B cell (primary cell): ENCODE measurements at regions not wholly inside any gene's neighbourhood (a gene's known extent, or its start where the extent isn't known, plus 50 kb on each side); places are given as distances from the start of the nearest gene placed in this dataset.

Experiments
- ATAC-seq: fragments of 200-7000 bp; cut with Tn5 transposase; one replicate; pipeline ENCODE4 v1.10.0; 2021; ENCODE audit warnings: low read depth, mild to moderate bottlenecking, moderate number of reproducible peaks, moderate library complexity
- CTCF ChIA-PET: fragments of 350-600 bp; sonication (Branson Sonifier 250); formaldehyde crosslinking; loops from one replicate; lab custom pipeline; 2021; ENCODE audit warnings: antibody characterized with exemption, inconsistent platforms; lab: Charles Lee
- POLR2A ChIA-PET: fragments of 350-600 bp; sonication (Branson Sonifier 250); formaldehyde crosslinking; loops from one replicate; lab custom pipeline; 2021; ENCODE audit warnings: antibody characterized with exemption; lab: Charles Lee
- DNase-seq: peaks from one replicate; pipeline ENCODE4 v3.0.0; 2013
- H2AFZ ChIP-seq: 2 replicates; pipeline ENCODE4 v1.6.1; 2012; ENCODE audit warnings: mild to moderate bottlenecking, low read depth, low read length; ENCODE audit not compliant: insufficient read depth, poor library complexity, severe bottlenecking
- H3K27ac ChIP-seq, 2 donors: 1 replicate in 1 of 2; 2 replicates in 1 of 2; pipeline ENCODE4 v1.5.1; 2012 to 2013; ENCODE audit warnings: low read length in 2 of 2, mild to moderate bottlenecking in 2 of 2, moderate library complexity in 1 of 2
- H3K27me3 ChIP-seq, 4 experiments: fragments of 200-600 bp in 1 of 4; sonication (generic) in 1 of 4; replicated peaks in 1 of 4; 1 replicate in 2 of 4; 2 replicates in 2 of 4; pipeline versions ENCODE4 v1.6.1 to v1.7.0; 2013 to 2016; ENCODE audit warnings: low read length in 3 of 4, mild to moderate bottlenecking in 2 of 4, mixed read lengths in 1 of 4, moderate library complexity in 1 of 4; ENCODE audit not compliant: insufficient read depth in 4 of 4, control insufficient read depth in 3 of 4; ENCODE audit errors: control extremely low read depth in 1 of 4
- H3K36me3 ChIP-seq, 2 experiments: replicated peaks in 1 of 2; 1 replicate in 1 of 2; 2 replicates in 1 of 2; pipeline versions ENCODE4 v1.6.1 to v1.7.1; 2013; ENCODE audit warnings: low read length in 1 of 2; ENCODE audit not compliant: insufficient read depth in 2 of 2, control insufficient read depth in 1 of 2; ENCODE audit errors: control extremely low read depth in 1 of 2, extremely low read depth in 1 of 2
- H3K4me1 ChIP-seq, 2 donors: fragments of 200-600 bp in 1 of 2; sonication (generic) in 1 of 2; 1 replicate in 1 of 2; 2 replicates in 1 of 2; pipeline versions ENCODE4 v1.5.1 to v1.6.1; 2013 to 2017; ENCODE audit warnings: low read length in 2 of 2; ENCODE audit not compliant: control insufficient read depth in 2 of 2, insufficient read depth in 2 of 2
- H3K4me2 ChIP-seq: replicated peaks from 2 replicates; pipeline ENCODE3; 2012; ENCODE audit warnings: mild to moderate bottlenecking, low read depth, low read length; ENCODE audit not compliant: poor library complexity, severe bottlenecking
- H3K4me3 ChIP-seq, 5 experiments: fragments of 200-600 bp in 1 of 5; sonication (generic) in 1 of 5; 1 replicate in 3 of 5; 2 replicates in 2 of 5; pipeline versions ENCODE4 v1.5.1 to v1.7.0; 2011 to 2016; ENCODE audit warnings: low read length in 4 of 5, mild to moderate bottlenecking in 4 of 5, low read depth in 2 of 5, control low read depth in 1 of 5, moderate library complexity in 1 of 5; ENCODE audit not compliant: insufficient read depth in 1 of 5; ENCODE audit errors: control extremely low read depth in 1 of 5, extremely low read depth in 1 of 5
- H3K79me2 ChIP-seq: fragments of 200-600 bp; sonication (generic); one replicate; pipeline ENCODE4 v1.6.0; 2016; ENCODE audit warnings: low read length; ENCODE audit not compliant: control insufficient read depth, insufficient read depth
- H3K9ac ChIP-seq: fragments of 200-600 bp; sonication (generic); 2 replicates; pipeline ENCODE4 v1.6.1; 2017; ENCODE audit warnings: mild to moderate bottlenecking, low read length, moderate library complexity
- H3K9me3 ChIP-seq, 3 donors: one replicate each; pipeline versions ENCODE4 v1.6.1 to v1.7.1; 2013; ENCODE audit warnings: low read length in 2 of 3; ENCODE audit not compliant: control insufficient read depth in 2 of 3, insufficient read depth in 1 of 3; ENCODE audit errors: control extremely low read depth in 1 of 3
- H4K20me1 ChIP-seq: 2 replicates; pipeline ENCODE4 v1.6.0; 2012; ENCODE audit warnings: mild to moderate bottlenecking, low read length; ENCODE audit not compliant: insufficient read depth, control insufficient read depth, poor library complexity, severe bottlenecking
- H3K27ac Mint-ChIP-seq: one replicate; pipeline ENCODE4 v1.8.0; 2021; ENCODE audit warnings: mixed read lengths
- H3K27me3 Mint-ChIP-seq: one replicate; pipeline ENCODE4 v1.8.0; 2021; ENCODE audit warnings: mixed read lengths
- H3K4me1 Mint-ChIP-seq: one replicate; pipeline ENCODE4 v1.8.0; 2021; ENCODE audit warnings: mixed read lengths
- H3K4me3 Mint-ChIP-seq: one replicate; pipeline ENCODE4 v1.8.0; 2021; ENCODE audit warnings: mixed read lengths
- H3K9me3 Mint-ChIP-seq: one replicate; pipeline ENCODE4 v1.8.0; 2022; ENCODE audit warnings: mixed read lengths; ENCODE audit not compliant: insufficient read depth
- EZH2 ChIP-seq: IDR thresholded peaks from 2 replicates; pipeline ENCODE4 v1.6.1; 2012; ENCODE audit warnings: borderline replicate concordance, low read depth, mild to moderate bottlenecking, moderate library complexity, low read length; ENCODE audit not compliant: insufficient read depth, poor library complexity, severe bottlenecking
- whole genome bisulfite sequencing: methylation state at CpG from one replicate; pipeline ENCODE4 v1.1.5; 2013; ENCODE audit warnings: missing lambda C conversion rate; ENCODE audit not compliant: insufficient coverage; 5-methylcytosine and 5-hydroxymethylcytosine counted together
- intact Hi-C: fragments of 100-400 bp; cut with micrococcal nuclease; formaldehyde crosslinking; loops from one replicate; pipeline ENCODE4 v1.10.0; 2022
- TF ChIP-seq, protein P1 (sequence below): fragments of 200-600 bp; IDR thresholded peaks from one replicate; pipeline ENCODE4 v1.8.0; 2022; ENCODE audit warnings: antibody characterized with exemption, mild to moderate bottlenecking

DNA sequence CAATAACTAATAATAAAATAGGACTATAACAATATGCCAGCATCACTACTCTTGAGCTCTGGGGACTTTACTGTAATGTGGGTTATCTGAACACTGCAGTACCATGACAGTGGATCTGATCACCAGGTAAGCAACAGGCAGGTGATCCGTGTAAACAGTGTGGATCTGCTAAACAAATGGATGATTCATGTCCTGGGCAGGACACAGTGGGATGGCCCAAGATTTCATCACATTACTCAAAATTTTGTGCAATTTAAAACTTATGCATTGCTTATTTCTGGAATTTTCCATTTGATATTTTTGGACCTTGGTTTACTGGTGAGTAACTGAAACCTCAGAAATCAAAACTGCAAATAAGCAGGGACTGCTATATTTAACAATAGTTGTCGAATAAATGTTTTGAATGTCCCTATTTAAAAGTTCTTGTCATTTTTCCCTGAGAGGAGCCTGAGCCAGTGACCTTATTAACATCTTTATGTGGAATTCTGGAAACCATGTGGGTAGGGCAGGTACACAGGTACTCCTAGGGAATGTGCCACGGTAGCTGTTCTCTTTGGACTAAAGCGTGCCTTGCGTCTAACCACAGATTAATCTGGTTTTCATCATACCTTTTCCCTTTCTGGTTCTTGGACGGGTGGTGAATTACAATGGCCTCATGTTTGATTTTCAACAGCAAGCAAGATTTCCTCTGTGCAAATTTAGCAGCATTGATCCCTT, 214.5 kb upstream of the SASH1 start:
- Mint-ChIP-seq H3K27me3 (peaks cover 8% of the 10 kb centered on the region), H3K4me3 (no peak overlapping the region), H3K9me3 (no peaks in the 10 kb centered on the region), H3K4me1 (no peaks in the 10 kb centered on the region), H3K27ac (no peak overlapping the region)
- 100% methylated on average over 1 of the region's 6 CpGs for WGBS
- Histone ChIP-seq H3K36me3 (no peaks in the 10 kb centered on the region), H3K9me3 (no peaks in the 10 kb centered on the region), H3K4me1 (no peaks in the 10 kb centered on the region), H3K4me3 (no peak overlapping the region), H3K4me2 (no peak overlapping the region), H2AFZ (no peak overlapping the region), H3K9ac (no peak overlapping the region), H3K27ac (no peak overlapping the region), H3K79me2 (no peaks in the 10 kb centered on the region), H4K20me1 (no peaks in the 10 kb centered on the region), H3K27me3 (no peaks in the 10 kb centered on the region)
- intact Hi-C loops: no loop called here
- ATAC-seq (no peak), DNase-seq (no peak)
- ChIA-PET CTCF (no interaction called here), POLR2A (no interaction called here)
- TF ChIP-seq EZH2: no peak
- TF ChIP-seq, protein P1, sequence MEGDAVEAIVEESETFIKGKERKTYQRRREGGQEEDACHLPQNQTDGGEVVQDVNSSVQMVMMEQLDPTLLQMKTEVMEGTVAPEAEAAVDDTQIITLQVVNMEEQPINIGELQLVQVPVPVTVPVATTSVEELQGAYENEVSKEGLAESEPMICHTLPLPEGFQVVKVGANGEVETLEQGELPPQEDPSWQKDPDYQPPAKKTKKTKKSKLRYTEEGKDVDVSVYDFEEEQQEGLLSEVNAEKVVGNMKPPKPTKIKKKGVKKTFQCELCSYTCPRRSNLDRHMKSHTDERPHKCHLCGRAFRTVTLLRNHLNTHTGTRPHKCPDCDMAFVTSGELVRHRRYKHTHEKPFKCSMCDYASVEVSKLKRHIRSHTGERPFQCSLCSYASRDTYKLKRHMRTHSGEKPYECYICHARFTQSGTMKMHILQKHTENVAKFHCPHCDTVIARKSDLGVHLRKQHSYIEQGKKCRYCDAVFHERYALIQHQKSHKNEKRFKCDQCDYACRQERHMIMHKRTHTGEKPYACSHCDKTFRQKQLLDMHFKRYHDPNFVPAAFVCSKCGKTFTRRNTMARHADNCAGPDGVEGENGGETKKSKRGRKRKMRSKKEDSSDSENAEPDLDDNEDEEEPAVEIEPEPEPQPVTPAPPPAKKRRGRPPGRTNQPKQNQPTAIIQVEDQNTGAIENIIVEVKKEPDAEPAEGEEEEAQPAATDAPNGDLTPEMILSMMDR: no peak

DNA sequence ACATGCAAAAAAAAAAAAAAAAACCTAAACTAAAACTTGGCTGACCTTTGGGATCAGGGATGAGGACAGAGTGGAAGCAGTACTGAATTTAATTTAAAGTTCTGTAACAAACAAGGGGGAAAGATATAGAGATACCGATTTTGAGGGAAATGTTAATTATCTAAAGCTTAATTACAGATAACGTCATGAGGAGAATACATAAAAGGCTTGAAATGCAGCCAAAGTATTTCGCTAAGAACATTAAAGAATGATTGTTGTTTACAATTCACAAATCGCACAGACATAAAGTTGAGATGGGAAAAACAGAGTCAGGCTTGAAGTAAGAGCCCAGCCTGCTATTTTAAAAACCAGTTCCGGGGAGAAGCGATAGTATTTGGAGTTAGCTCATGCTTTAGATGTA, 208.0 kb upstream of the SASH1 start:
- no peak overlapping the region for H2AFZ ChIP-seq
- no peaks in the 10 kb centered on the region for H3K79me2 ChIP-seq
- intact Hi-C loops: no loop called here
- no peak for TF ChIP-seq EZH2
- TF ChIP-seq, protein P1: no peak
- no peaks in the 10 kb centered on the region for H3K27me3 ChIP-seq
- Mint-ChIP-seq H3K27ac (no peak overlapping the region), H3K4me3 (no peak overlapping the region), H3K9me3 (no peaks in the 10 kb centered on the region), H3K27me3 (peaks cover 16% of the 10 kb centered on the region), H3K4me1 (no peaks in the 10 kb centered on the region)
- H3K36me3 ChIP-seq: no peaks in the 10 kb centered on the region
- H3K4me2 ChIP-seq: no peak overlapping the region
- no peak overlapping the region for H3K4me3 ChIP-seq
- no peak overlapping the region for H3K27ac ChIP-seq
- no peaks in the 10 kb centered on the region for H3K4me1 ChIP-seq
- DNase-seq (no peak), ATAC-seq (no peak)
- 100% methylated on average over 2 of the region's 6 CpGs for WGBS
- no peaks in the 10 kb centered on the region for H4K20me1 ChIP-seq
- POLR2A ChIA-PET: no interaction called here
- CTCF ChIA-PET: no interaction called here
- H3K9me3 ChIP-seq: peaks cover 0 to 4% (median 0%) of the 10 kb centered on the region in 3 donors
- no peak overlapping the region for H3K9ac ChIP-seq
